ENCODE measurements at regions not wholly inside any gene's neighbourhood (a gene's known extent, or its start where the extent isn't known, plus 50 kb on each side); places are given as distances from the start of the nearest gene placed in this dataset.

DNA sequence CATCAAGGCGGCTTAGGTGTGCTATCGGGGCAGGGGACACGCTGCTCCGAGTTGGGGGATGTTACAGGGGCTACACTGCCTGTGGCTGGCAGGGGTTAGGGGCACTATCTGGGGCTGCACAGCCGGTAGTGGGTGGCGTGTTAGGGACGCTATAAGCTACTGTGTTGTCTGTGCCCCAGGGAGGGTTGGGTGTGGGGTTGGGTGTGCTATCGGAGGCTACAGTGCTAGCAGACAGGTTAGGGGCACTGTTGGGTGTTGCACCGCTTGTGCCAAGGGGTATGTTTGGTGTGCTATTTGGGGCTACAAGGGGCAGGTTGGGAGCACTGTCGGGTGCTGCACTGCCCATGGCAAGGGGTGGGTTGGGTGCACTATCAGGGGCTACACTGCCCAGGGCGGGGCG lies 120.2 kb upstream of the VPREB1 start:
- no peak for TF ChIP-seq POLR2A (IDR thresholded peaks at IDR 0.05)
- TF ChIP-seq, protein P1, sequence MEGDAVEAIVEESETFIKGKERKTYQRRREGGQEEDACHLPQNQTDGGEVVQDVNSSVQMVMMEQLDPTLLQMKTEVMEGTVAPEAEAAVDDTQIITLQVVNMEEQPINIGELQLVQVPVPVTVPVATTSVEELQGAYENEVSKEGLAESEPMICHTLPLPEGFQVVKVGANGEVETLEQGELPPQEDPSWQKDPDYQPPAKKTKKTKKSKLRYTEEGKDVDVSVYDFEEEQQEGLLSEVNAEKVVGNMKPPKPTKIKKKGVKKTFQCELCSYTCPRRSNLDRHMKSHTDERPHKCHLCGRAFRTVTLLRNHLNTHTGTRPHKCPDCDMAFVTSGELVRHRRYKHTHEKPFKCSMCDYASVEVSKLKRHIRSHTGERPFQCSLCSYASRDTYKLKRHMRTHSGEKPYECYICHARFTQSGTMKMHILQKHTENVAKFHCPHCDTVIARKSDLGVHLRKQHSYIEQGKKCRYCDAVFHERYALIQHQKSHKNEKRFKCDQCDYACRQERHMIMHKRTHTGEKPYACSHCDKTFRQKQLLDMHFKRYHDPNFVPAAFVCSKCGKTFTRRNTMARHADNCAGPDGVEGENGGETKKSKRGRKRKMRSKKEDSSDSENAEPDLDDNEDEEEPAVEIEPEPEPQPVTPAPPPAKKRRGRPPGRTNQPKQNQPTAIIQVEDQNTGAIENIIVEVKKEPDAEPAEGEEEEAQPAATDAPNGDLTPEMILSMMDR (IDR thresholded peaks at IDR 0.05) = no peak
